Skeletal muscle cell (primary cell): ENCODE measurements at regions not wholly inside any gene's neighbourhood (a gene's known extent, or its start where the extent isn't known, plus 50 kb on each side); places are given as distances from the start of the nearest gene placed in this dataset.

Experiments
- DNase-seq: peaks from one replicate; pipeline ENCODE4 v3.0.0-alpha.2; 2010; ENCODE audit warnings: low read depth
- H3K4me3 ChIP-seq: 2 replicates; pipeline ENCODE4 v1.5.1; 2011; ENCODE audit warnings: low read depth, mild to moderate bottlenecking, control low read depth, low read length, moderate library complexity

DNA sequence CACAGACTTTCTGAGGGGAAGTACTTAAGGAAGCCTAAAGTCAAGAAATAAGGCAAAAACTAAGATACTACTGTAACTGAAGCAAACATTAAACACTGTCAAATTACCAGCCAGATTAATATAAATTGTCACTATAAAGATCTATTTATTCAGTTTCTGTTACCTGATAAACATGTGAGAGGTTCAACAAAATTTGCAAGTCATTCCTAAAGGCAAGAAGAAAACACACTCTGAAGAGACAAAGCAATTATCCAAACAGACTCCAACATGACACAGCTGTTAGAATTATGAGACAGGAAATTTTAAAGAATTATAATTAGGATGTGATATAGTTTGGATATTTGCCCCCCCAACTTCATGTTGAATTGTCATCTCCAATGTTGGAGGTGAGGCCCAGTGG is 140.4 kb upstream of the COL3A1 start:
- no peak overlapping the region for H3K4me3 ChIP-seq
- DNase-seq = no peak

DNA sequence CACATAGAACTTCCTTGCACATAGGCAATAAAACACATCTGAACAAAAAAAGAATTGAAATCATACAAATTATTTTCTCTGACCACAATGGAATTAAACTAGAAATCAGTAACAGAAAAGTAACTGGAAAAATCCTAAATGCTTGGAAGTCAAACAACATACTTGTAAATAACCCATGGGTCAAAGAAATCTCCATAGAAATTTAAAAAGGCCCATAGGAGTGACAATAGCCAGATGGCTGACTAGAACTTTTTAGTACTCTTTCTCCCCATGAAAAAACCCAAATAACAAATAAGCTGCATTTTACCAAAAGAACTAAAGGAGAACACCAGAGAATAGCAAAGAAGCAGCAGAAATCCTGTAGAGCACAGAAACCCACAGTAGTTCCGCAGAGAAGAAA is 139.2 kb upstream of the COL3A1 start:
- H3K4me3 ChIP-seq = no peak overlapping the region
- DNase-seq = no peak

DNA sequence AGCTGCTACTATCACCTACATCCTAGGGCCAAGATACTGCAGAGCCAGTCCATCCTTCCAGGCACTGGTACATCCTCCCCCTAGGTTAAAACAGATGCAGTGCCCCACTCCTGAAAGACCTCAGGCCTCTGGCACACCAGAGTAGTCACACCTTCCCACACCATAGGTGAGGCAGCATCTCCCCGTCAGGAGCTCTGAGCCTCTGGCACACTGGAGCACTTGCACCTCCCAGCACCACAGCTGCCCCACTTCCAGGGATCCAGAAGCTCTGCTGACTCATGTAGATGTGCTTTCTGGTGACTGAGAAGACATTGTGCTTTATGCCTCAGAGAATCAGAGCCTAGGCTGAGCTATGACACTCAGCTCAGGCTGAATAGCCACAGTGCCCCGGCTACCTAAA is 138.4 kb upstream of the COL3A1 start:
- DNase-seq = no peak

DNA sequence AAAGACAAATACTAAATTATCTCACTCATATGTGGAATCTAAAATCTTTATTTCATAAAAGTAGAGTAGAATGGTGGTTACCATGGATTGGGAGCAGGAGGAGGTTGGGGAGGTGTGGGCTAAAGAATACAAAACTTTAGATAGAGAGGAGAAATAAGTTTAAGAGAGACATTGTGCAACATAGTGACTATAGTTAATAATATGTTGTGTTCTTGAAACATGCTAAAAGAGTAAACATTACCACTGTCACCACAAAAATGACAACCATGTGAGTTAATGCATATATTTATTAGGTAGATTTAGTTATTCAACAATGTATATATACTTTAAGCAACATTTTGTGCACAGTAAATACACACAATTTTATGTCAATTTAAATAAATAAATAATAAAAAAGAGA is 128.5 kb upstream of the COL3A1 start:
- no peak overlapping the region for H3K4me3 ChIP-seq
- peak; percentile 13 for DNase-seq

More for the DNA sequence above, 138.4 kb upstream of the COL3A1 start:
- no peak overlapping the region for H3K4me3 ChIP-seq

DNA sequence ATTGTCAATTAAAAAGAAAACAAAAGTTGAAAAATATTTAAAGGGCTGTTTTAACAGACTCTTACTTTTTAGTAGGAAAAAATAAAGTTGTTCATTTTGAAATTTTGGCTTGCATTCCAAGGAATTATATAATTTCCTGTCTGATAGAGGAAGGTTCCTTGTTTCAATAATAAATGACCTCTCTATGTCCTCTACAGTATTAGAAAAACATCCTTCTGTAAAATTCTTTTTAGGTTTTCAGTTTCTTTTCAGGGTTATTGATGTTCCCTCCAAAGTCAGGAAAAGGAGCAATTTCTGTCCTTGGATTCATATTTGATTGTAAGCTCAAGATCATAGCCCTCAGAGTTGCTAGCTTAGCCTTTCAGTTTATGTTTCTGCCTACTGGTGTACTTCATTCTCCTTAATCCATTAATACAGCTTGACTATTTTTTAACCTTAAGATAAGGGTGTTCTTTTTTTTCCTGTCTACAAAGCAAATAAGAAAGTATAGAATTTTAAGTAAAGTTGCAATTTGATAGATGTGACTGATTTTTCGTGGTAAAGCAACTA is 125.2 kb upstream of the COL3A1 start:
- no peak for DNase-seq
- no peak overlapping the region for H3K4me3 ChIP-seq

DNA sequence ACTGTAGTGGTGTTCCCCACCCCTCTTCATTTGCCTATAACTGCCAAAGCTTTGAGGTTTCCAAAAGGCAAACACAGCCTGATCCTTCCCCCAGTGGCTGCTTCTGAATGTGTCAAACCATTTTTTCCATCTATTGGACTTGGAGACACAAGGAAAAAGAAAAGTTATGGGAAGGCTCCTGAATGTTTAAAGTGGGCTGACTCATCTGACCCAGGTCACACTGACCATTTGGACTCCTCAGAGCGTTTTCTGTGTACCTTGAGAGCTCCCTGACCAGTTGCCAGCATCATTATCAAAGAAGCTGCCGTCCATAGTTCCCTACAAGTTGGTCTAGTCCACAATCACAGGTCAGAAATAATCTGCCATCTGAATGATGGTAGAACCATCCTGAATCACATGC is 123.4 kb upstream of the COL3A1 start:
- H3K4me3 ChIP-seq = no peak overlapping the region
- no peak for DNase-seq

DNA sequence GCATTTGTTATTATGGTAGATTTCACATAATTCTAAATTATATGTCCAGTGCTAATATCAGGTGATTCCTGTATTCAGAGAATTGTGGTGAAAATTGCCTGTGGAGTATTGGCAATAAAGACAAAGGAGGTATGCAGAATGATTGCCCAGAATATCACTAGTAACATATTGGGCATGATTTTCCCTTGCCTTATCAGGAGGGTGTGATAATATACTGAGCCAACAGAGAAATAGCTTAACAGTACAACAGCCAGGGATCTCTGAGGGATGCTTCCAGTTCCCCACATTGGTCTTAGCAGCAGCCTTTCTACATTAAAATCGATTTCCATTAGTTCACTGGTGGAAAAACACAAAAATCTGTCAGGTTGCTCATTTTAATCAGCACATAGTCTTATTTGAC is 122.9 kb upstream of the COL3A1 start:
- no peak for DNase-seq
- H3K4me3 ChIP-seq = no peak overlapping the region

DNA sequence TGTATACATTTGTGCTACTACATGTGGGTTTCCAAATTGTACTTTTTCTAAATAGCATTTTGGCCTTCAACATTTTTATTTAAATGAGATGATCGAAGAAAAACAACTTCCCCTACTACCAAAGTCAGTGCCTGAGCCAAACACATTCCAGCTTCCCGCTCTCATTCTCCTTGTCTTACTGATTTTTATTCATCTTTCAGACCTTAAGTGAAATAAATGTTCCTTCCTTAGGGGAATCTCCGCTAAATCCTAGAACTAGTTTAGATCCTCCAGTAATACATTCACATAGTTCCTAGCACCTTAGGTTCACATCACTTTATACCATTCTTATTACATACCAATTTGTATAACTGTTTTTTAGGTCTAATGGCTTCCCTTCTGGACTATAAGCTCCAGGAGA is 122.3 kb upstream of the COL3A1 start:
- H3K4me3 ChIP-seq = no peak overlapping the region
- DNase-seq = no peak

DNA sequence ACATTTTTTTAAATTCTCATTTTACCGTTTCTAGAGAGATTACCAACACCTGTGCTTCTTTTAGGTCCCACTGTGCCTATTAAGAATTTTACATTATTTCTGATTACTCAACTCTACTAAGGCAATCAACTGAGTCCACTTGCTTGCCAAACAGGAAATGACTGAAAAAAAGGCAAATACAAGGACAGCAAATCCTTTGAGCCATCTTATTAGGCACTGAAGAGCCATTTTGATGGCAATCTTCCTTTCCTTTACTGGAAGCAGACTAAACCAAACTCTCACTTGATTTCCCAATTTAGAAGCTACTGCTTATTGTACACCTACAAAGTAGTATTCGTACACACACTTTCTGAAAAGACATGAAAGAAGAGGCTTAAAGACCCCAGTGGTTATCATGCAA is 121.4 kb upstream of the COL3A1 start:
- peak; percentile 40 for DNase-seq

DNA sequence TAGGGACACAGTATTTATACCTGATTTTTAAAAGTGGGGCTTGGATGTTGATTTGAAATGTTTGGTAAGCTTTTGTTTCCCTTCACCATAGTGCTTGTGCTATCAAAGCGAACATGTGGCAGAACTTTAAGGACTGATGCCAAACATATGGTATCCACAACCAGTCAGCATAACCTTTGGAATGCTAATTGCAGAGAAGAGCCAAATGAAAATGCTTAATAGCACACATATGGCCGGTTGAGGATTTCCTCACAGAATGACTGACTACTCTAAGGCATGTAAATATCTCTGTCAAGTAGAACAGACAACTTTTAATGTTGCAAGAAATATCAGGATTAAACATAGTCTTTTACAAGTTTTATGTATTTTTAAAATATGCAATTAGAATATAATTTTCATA is 120.9 kb upstream of the COL3A1 start:
- no peak overlapping the region for H3K4me3 ChIP-seq
- DNase-seq = peak; percentile 90

More for the DNA sequence above, 121.4 kb upstream of the COL3A1 start:
- no peak overlapping the region for H3K4me3 ChIP-seq

DNA sequence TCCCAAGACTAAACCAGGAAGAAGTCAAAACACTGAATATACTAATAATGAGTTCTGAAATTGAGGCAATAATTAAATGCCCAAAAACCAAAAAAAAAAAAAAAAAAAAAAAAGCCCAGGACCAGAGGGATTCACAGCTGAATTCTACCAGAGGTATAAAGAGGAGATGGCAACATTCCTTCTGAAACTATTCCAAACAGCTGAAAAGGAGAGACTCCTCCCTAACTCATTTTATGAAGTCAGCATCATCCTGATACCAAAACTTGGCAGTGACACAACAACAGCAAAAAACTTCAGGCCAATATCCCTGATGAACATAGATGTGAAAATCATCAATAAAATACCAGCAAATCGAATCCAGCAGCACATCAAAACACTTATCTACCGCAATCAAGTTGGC is 108.5 kb upstream of the COL3A1 start:
- DNase-seq = no peak
- no peak overlapping the region for H3K4me3 ChIP-seq

DNA sequence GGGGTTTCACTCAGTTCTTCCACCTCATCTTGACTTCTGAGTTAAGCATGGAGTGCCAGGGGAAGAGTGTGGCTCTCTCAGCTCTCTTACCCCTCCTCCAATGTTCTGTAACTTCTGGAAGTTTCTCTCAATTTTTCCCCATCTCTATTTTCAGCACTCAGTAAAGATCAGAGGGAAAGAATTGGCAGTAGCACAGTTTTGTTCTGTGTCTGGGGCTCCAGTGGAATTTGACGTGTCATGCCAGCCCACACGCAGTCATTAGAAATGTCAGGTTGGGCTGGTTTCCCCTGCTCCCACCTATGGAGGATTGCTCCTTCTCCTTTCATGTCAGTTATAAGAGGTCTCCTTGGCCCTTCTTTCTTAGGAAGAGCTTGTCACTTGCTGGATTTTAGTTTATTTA is 104.6 kb upstream of the COL3A1 start:
- DNase-seq = no peak
- no peak overlapping the region for H3K4me3 ChIP-seq

DNA sequence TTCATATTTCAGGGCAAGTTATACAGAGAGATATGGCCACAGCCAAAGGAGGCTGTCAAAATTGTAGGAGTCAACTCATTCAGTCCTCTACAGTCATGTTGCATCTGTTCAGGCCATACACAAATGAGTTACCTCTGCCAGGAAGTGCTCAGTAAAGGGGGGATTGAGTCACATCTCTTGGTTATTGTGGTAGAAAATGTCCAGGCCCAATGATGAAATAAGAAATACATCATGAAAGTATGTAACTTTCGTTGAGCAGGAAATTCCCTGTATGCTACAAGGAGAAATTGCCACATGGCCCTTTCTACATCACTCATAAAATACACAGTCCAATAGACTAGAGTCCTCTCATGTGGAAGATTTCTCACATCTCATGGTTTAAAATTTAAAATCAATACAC is 103.9 kb upstream of the COL3A1 start:
- no peak overlapping the region for H3K4me3 ChIP-seq
- DNase-seq = peak; percentile 89

DNA sequence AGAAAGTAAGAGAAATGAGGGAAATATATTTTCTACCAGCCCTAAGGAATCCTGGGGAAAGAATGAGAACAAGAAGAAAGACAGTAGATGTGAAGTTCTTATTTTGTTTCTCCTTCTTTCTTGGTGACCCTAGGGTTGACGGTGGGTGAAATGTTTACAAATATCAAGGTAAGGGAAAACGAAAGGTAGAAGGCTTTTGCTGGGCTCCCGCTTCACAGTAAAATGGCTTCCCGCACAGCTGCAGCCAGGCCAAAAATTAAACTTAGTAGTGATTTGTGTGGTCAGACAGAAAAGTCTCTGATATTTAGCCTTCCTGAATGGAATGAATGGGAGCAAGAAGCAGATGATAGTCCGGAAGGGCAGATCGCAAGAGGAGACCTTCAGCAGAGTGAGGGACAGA is 99.1 kb upstream of the COL3A1 start:
- H3K4me3 ChIP-seq = no peak overlapping the region
- no peak for DNase-seq

DNA sequence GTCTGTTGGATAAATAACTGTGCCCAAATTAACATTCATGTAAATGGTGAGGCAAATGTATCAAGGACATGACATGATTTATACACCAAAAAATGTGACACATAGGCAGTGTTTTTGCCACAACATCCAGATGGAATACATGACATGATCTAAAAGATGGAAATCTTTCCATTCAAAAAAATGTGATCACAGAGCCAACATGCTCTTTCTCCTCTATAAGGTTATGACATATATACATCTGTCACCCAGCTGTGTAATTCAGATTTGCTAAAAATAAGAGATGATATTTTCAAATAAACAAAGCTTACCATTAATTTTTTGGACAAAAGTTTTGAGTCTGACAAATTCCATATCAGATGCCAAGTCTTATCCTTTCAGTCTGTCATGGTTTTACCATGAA is 95.5 kb upstream of the COL3A1 start:
- H3K4me3 ChIP-seq = no peak overlapping the region
- DNase-seq = no peak

DNA sequence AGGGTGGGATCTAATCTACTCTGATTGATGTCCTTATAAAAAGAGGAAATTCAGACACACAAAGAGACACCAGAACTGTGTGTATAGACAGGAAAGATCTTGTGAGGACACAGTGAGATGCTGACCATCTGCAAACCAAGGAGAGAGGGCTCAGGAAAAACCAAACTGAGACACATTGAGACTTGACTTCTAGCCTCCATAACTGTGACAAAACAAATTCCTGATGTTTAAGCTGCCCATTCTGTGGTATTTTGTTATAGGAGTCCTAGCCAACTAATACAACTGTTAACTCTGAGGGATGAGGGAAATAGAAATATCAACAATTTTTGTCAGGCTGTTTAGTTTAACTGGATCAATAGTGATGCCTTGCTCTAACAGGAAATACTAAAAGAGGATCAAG is 93.4 kb upstream of the COL3A1 start:
- no peak overlapping the region for H3K4me3 ChIP-seq
- no peak for DNase-seq

DNA sequence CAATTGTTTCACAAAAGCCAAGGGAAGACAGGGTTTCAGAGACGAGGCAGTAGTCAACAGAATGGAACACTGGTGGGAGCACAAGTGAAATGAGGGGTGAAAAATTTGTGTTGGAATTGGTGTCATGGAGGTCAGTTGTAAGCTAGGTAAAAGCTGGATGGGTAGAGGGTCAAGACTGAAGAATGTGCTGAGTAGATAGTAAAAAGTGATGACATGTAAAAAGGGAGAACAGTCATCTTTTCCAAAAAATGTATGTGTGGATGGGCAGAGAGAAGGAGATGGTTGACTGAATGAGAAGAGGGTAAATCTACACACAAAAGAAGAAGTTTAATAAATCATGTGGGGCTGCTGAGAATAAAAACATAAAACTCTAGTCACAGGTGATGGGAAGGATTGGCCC is 92.7 kb upstream of the COL3A1 start:
- no peak overlapping the region for H3K4me3 ChIP-seq
- DNase-seq = no peak

DNA sequence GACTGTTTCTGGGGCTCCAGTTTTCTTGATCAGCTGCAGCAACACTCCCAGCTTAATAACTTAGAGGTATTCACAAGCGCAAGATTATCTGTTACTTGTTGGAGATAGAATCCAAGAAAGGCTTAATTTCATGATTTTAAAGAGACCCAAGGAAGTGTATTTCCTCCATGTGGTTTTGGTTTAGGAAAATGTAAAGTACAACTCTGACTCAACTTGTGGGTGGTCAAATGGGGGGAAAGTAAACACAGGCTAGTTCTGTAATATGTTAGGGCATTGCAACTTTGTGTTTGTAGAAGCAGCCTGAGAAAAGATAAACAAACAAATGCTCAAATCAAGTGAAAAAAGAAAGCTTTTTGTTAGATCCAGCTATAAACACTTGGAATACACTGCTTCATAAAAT is 90.1 kb upstream of the COL3A1 start:
- no peak overlapping the region for H3K4me3 ChIP-seq
- DNase-seq = peak; percentile 56

DNA sequence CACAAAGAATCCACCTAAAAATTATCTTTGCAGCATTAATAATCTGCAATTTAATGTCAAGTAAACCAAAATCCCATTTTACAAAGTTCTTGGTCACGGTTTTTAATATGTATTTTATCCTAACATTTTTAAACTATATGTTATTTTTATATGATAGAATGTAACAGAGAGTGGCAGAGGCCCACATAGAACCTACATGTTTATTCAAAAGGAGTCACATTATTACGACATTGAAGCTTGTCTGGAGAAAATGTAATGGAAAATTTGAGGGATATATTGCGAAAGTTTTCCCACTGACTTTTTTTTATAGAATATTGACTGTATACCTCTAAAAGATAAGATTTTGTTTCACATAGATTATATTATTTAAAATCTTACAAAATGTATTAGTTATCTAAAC is 89.7 kb upstream of the COL3A1 start:
- H3K4me3 ChIP-seq = no peak overlapping the region
- DNase-seq = no peak

DNA sequence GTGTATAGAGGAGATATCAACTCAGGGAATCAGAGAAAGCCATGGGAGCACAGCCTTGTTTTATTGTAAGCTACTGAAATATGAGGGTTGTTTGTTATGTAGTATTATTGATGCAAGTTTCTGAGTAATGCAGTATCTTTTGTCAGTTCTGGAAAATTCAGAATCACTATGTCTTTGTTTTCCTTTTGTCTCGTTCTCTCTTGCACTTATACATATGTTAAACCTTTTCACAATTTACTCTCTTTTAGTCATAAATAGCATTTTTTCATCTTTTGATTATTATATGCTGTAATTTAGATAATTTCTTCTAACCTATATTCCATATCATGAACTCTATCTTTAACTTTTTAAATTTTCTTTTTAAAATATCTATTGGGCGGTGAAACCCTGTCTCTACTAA is 85.0 kb upstream of the COL3A1 start:
- DNase-seq = no peak
- no peak overlapping the region for H3K4me3 ChIP-seq

DNA sequence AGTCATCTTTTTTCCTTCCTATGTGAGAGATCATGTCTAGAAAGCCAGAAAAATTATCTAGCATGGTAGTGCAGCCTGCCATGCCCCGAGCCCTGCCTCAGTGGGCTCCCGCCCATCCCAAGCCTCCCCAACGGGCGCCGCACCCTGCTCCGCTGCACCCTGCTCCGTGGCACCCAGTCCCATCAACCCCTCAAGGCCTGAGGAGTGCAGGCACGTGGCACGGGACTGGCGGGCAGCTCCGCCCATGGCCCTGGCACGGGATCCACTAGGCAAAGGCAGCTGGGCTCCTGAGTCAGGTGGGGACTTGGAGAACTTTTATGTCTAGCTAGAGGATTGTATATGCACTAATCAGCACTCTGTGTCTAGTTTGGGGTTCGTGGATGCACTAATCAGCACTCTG is 83.4 kb upstream of the COL3A1 start:
- no peak for DNase-seq
- H3K4me3 ChIP-seq = no peak overlapping the region

DNA sequence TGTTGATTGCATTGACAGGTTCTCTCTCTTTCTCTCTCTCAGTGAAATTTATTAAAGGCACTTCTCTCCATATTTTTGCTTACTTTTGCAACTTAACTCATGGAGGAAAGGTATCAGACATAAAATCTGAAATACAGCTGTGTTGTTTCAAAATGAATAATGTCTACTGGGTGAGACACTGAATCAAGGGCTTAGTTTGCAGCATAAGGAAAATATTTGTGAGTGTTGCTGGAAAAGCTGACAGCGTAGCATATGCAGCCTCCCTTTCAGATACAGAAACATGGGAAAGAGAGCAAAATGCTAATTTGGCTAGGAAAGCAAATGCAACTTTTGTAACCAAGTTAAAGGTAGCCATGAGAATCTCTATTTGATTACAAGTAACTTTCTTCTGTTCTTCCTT is 81.5 kb upstream of the COL3A1 start:
- DNase-seq = no peak
- H3K4me3 ChIP-seq = no peak overlapping the region
